ENCODE measurements at regions not wholly inside any gene's neighbourhood (a gene's known extent, or its start where the extent isn't known, plus 50 kb on each side); places are given as distances from the start of the nearest gene placed in this dataset.

DNA sequence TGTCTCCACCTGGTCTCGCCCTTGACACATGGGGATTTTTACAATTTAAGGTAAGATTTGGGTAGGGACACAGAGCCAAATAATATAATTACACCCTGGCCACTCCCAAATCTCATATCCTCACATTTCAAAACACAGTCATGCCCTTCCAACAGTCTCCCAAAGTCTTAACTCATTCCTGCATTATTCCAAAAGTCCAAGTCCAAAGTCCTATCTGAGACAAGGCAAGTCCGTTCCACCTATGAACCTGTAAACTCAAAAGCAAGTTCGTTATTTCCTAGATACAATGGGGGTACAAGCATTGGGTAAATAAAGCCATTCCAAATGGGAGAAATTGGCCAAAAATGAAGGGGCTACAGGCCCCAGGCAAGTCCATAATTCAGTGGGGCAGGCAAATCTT, 380.8 kb downstream of the CXXC4 start:
- Histone ChIP-seq H3K36me3 (ENCODE audit: control insufficient read depth in 2 of 2, insufficient read depth in 2 of 2, low read length in 1 of 2) (no peaks in the 10 kb centered on the region), H3K4me3 (ENCODE audit: low read depth in 1 of 2, low read length in 2 of 2) (no peak overlapping the region), H3K27ac (ENCODE audit: low read depth in 2 of 2, low read length in 1 of 2) (no peak overlapping the region), H3K9me3 (ENCODE audit: control insufficient read depth in 2 of 2, insufficient read depth in 1 of 2, low read depth in 1 of 2, low read length in 1 of 2) (no peaks in the 10 kb centered on the region), H3K4me1 (ENCODE audit: control insufficient read depth in 2 of 2, insufficient read depth in 2 of 2, low read length in 1 of 2) (no peaks in the 10 kb centered on the region), H3K27me3 (ENCODE audit: control insufficient read depth in 1 of 2, insufficient read depth in 2 of 2, low read length in 2 of 2) (no peaks in the 10 kb centered on the region)
- 79 to 83% methylated on average over 3 of the region's 3 CpGs for WGBS, 2 donors

DNA sequence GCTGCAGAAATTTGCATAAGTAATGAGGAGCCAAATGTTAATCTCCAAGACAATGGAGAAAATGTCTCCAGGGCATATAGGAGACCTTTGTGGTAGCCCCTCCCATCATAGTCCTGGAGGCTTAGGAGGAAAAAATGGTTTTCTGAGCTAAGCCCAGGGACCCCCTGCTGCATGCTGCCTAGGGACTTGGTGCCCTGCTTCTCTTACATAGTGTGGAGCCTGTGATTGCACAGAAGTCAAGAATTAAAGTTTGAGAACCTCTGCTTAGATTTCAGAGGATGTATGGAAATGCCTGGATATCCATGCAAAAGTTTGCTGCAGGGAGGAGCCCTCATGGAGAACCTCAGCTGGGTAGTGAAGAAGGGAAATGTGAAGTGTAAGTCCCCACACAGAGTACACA, 379.4 kb upstream of the TACR3 start:
- Histone ChIP-seq H3K4me1 (ENCODE audit: control insufficient read depth in 2 of 2, insufficient read depth in 2 of 2, low read length in 1 of 2) (no peaks in the 10 kb centered on the region), H3K36me3 (ENCODE audit: control insufficient read depth in 2 of 2, insufficient read depth in 2 of 2, low read length in 1 of 2) (no peaks in the 10 kb centered on the region), H3K4me3 (ENCODE audit: low read depth in 1 of 2, low read length in 2 of 2) (no peak overlapping the region), H3K27ac (ENCODE audit: low read depth in 2 of 2, low read length in 1 of 2) (no peak overlapping the region), H3K9me3 (ENCODE audit: control insufficient read depth in 2 of 2, insufficient read depth in 1 of 2, low read depth in 1 of 2, low read length in 1 of 2) (no peaks in the 10 kb centered on the region), H3K27me3 (ENCODE audit: control insufficient read depth in 1 of 2, insufficient read depth in 2 of 2, low read length in 2 of 2) (no peaks in the 10 kb centered on the region)

DNA sequence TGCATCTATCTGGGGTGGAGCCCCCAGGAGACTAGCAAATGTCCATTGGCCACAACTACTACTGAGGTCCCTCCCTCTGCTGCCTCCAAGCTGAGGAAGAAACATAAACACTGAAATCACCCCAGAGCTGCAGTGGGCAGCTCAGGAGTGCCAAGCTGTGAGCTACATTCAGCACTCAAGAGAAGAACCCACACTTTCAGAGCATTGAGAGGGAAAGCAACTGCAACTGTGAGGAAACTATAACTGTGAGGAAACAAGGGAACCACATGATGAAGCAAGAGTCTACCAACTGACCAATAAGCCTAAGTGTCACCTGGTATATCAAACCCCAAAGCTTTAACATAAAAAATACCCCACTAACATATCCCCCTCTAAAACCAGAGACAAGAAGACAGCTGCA, 373.5 kb upstream of the TACR3 start:
- Histone ChIP-seq H3K36me3 (ENCODE audit: control insufficient read depth in 2 of 2, insufficient read depth in 2 of 2, low read length in 1 of 2) (no peaks in the 10 kb centered on the region), H3K9me3 (ENCODE audit: control insufficient read depth in 2 of 2, insufficient read depth in 1 of 2, low read depth in 1 of 2, low read length in 1 of 2) (no peaks in the 10 kb centered on the region), H3K27ac (ENCODE audit: low read depth in 2 of 2, low read length in 1 of 2) (no peak overlapping the region), H3K27me3 (ENCODE audit: control insufficient read depth in 1 of 2, insufficient read depth in 2 of 2, low read length in 2 of 2) (no peaks in the 10 kb centered on the region), H3K4me1 (ENCODE audit: control insufficient read depth in 2 of 2, insufficient read depth in 2 of 2, low read length in 1 of 2) (no peaks in the 10 kb centered on the region), H3K4me3 (ENCODE audit: low read depth in 1 of 2, low read length in 2 of 2) (no peak overlapping the region)

- Histone ChIP-seq H3K27ac (ENCODE audit: low read depth in 2 of 2, low read length in 1 of 2) (no peak overlapping the region), H3K4me3 (ENCODE audit: low read depth in 1 of 2, low read length in 2 of 2) (no peak overlapping the region), H3K9me3 (ENCODE audit: control insufficient read depth in 2 of 2, insufficient read depth in 1 of 2, low read depth in 1 of 2, low read length in 1 of 2) (no peaks in the 10 kb centered on the region), H3K36me3 (ENCODE audit: control insufficient read depth in 2 of 2, insufficient read depth in 2 of 2, low read length in 1 of 2) (no peaks in the 10 kb centered on the region), H3K27me3 (ENCODE audit: control insufficient read depth in 1 of 2, insufficient read depth in 2 of 2, low read length in 2 of 2) (no peaks in the 10 kb centered on the region), H3K4me1 (ENCODE audit: control insufficient read depth in 2 of 2, insufficient read depth in 2 of 2, low read length in 1 of 2) (no peaks in the 10 kb centered on the region)
- 54 to 57% methylated on average over 4 of the region's 4 CpGs for WGBS, 2 donors
These were observed 353.4 kb upstream of the TACR3 start for GRCh38 chr4:104073229-104073628.

DNA sequence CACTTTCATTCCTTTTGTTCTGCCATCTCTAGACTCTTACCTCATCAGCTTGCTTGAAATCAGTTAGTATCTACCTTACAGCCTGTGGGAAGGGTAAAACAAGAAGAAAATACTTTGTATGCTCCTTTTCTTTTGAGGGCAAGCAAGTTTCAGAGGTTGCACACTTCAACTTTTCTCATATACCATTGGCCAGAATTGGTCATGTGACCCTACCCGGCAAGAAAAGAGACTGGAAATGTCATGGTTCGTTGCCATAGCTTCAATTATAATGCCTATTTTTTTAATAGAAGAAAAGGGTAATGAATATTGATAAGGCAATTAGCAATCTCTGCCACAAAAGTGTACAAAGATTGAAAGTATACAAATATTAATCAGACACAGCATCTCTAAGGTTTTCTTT, 346.7 kb upstream of the TACR3 start:
- no peaks in the 10 kb centered on the region for H3K9me3 ChIP-seq (ENCODE audit: control insufficient read depth in 2 of 2, insufficient read depth in 1 of 2, low read depth in 1 of 2, low read length in 1 of 2)
- H3K27me3 ChIP-seq (ENCODE audit: control insufficient read depth in 1 of 2, insufficient read depth in 2 of 2, low read length in 2 of 2), result no peaks in the 10 kb centered on the region
- no peaks in the 10 kb centered on the region for H3K36me3 ChIP-seq (ENCODE audit: control insufficient read depth in 2 of 2, insufficient read depth in 2 of 2, low read length in 1 of 2)
- H3K4me1 ChIP-seq (ENCODE audit: control insufficient read depth in 2 of 2, insufficient read depth in 2 of 2, low read length in 1 of 2), result no peaks in the 10 kb centered on the region
- H3K27ac ChIP-seq (ENCODE audit: low read depth in 2 of 2, low read length in 1 of 2), result no peak overlapping the region
- H3K4me3 ChIP-seq (ENCODE audit: low read depth in 1 of 2, low read length in 2 of 2), result no peak overlapping the region
- WGBS, 2 donors, result 80% methylated on average over 2 of the region's 2 CpGs

- WGBS, 2 donors, result 22 to 30% methylated on average over 8 of the region's 8 CpGs
- Histone ChIP-seq H3K4me1 (ENCODE audit: control insufficient read depth in 2 of 2, insufficient read depth in 2 of 2, low read length in 1 of 2) (no peaks in the 10 kb centered on the region), H3K27ac (ENCODE audit: low read depth in 2 of 2, low read length in 1 of 2) (no peak overlapping the region)
These were observed 345.1 kb upstream of the TACR3 start for GRCh38 chr4:104064646-104065577.

GRCh38 chr4:104063341-104063740, 343.6 kb upstream of the TACR3 start:
- H3K27ac ChIP-seq (ENCODE audit: low read depth in 2 of 2, low read length in 1 of 2), result no peak overlapping the region
- H3K27me3 ChIP-seq (ENCODE audit: control insufficient read depth in 1 of 2, insufficient read depth in 2 of 2, low read length in 2 of 2), result no peaks in the 10 kb centered on the region
- no peaks in the 10 kb centered on the region for H3K36me3 ChIP-seq (ENCODE audit: control insufficient read depth in 2 of 2, insufficient read depth in 2 of 2, low read length in 1 of 2)
- no peaks in the 10 kb centered on the region for H3K9me3 ChIP-seq (ENCODE audit: control insufficient read depth in 2 of 2, insufficient read depth in 1 of 2, low read depth in 1 of 2, low read length in 1 of 2)
- no peaks in the 10 kb centered on the region for H3K4me1 ChIP-seq (ENCODE audit: control insufficient read depth in 2 of 2, insufficient read depth in 2 of 2, low read length in 1 of 2)
- 62 to 66% methylated on average over 2 of the region's 2 CpGs for WGBS, 2 donors
- H3K4me3 ChIP-seq (ENCODE audit: low read depth in 1 of 2, low read length in 2 of 2), result no peak overlapping the region

More at GRCh38 chr4:104064646-104065577, 345.1 kb upstream of the TACR3 start:
- Histone ChIP-seq H3K4me3 (ENCODE audit: low read depth in 1 of 2, low read length in 2 of 2) (no peak overlapping the region), H3K27me3 (ENCODE audit: control insufficient read depth in 1 of 2, insufficient read depth in 2 of 2, low read length in 2 of 2) (no peaks in the 10 kb centered on the region), H3K9me3 (ENCODE audit: control insufficient read depth in 2 of 2, insufficient read depth in 1 of 2, low read depth in 1 of 2, low read length in 1 of 2) (no peaks in the 10 kb centered on the region), H3K36me3 (ENCODE audit: control insufficient read depth in 2 of 2, insufficient read depth in 2 of 2, low read length in 1 of 2) (no peaks in the 10 kb centered on the region)

DNA sequence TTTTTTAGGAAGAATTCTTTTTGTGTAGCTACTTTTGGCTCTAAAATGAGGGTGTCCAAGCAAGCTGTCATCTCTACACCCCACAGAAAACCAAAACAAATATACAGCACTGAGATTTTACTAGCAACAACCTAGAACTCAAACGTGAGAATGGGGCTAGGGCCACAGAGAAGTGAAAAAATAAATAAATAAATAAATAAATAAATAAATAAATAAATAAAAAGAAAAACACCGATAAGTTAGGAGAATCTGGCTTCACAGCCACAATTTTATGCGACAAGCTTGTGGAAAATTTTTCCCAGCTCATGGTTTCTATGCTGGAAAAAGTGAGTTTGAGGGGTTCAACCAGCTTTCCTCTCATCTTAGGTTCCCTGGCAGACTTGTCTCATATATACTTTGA, 324.6 kb upstream of the TACR3 start:
- Histone ChIP-seq H3K27ac (ENCODE audit: low read depth in 2 of 2, low read length in 1 of 2) (no peak overlapping the region), H3K36me3 (ENCODE audit: control insufficient read depth in 2 of 2, insufficient read depth in 2 of 2, low read length in 1 of 2) (no peaks in the 10 kb centered on the region), H3K9me3 (ENCODE audit: control insufficient read depth in 2 of 2, insufficient read depth in 1 of 2, low read depth in 1 of 2, low read length in 1 of 2) (no peaks in the 10 kb centered on the region), H3K27me3 (ENCODE audit: control insufficient read depth in 1 of 2, insufficient read depth in 2 of 2, low read length in 2 of 2) (no peaks in the 10 kb centered on the region), H3K4me1 (ENCODE audit: control insufficient read depth in 2 of 2, insufficient read depth in 2 of 2, low read length in 1 of 2) (no peaks in the 10 kb centered on the region), H3K4me3 (ENCODE audit: low read depth in 1 of 2, low read length in 2 of 2) (no peak overlapping the region)
- WGBS, 2 donors, result 65 to 73% methylated on average over 3 of the region's 3 CpGs

DNA sequence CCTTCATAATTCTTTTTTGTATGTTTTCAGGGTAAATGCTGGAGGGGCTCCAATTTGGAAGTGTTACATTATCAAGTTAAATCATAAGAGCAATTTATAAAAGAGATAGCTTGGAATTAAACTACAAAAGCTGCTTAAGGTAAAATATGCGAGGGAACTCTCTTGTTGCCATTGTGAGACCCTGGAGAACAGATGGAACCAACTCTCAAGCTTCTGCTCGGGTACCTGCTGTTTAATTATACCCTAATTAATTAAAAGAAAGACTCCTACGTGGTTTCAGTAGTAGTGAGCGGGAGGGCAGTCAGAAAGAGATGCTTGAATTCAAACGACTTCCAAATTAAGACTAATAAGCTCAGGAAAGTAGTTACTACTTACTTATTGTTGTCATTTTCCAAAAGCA, 313.1 kb upstream of the TACR3 start:
- no peak overlapping the region for H3K27ac ChIP-seq (ENCODE audit: low read depth in 2 of 2, low read length in 1 of 2)
- H3K36me3 ChIP-seq (ENCODE audit: control insufficient read depth in 2 of 2, insufficient read depth in 2 of 2, low read length in 1 of 2), result no peaks in the 10 kb centered on the region
- H3K27me3 ChIP-seq (ENCODE audit: control insufficient read depth in 1 of 2, insufficient read depth in 2 of 2, low read length in 2 of 2), result no peaks in the 10 kb centered on the region
- H3K9me3 ChIP-seq (ENCODE audit: control insufficient read depth in 2 of 2, insufficient read depth in 1 of 2, low read depth in 1 of 2, low read length in 1 of 2), result no peaks in the 10 kb centered on the region
- 59 to 62% methylated on average over 5 of the region's 5 CpGs for WGBS, 2 donors
- H3K4me3 ChIP-seq (ENCODE audit: low read depth in 1 of 2, low read length in 2 of 2), result no peak overlapping the region
- no peaks in the 10 kb centered on the region for H3K4me1 ChIP-seq (ENCODE audit: control insufficient read depth in 2 of 2, insufficient read depth in 2 of 2, low read length in 1 of 2)

GRCh38 chr4:104025251-104025650, 305.5 kb upstream of the TACR3 start:
- no peaks in the 10 kb centered on the region for H3K36me3 ChIP-seq (ENCODE audit: control insufficient read depth in 2 of 2, insufficient read depth in 2 of 2, low read length in 1 of 2)
- H3K4me3 ChIP-seq (ENCODE audit: low read depth in 1 of 2, low read length in 2 of 2), result no peak overlapping the region
- H3K27me3 ChIP-seq (ENCODE audit: control insufficient read depth in 1 of 2, insufficient read depth in 2 of 2, low read length in 2 of 2), result no peaks in the 10 kb centered on the region
- no peaks in the 10 kb centered on the region for H3K9me3 ChIP-seq (ENCODE audit: control insufficient read depth in 2 of 2, insufficient read depth in 1 of 2, low read depth in 1 of 2, low read length in 1 of 2)
- H3K27ac ChIP-seq (ENCODE audit: low read depth in 2 of 2, low read length in 1 of 2), result no peak overlapping the region
- H3K4me1 ChIP-seq (ENCODE audit: control insufficient read depth in 2 of 2, insufficient read depth in 2 of 2, low read length in 1 of 2), result no peaks in the 10 kb centered on the region
